ENCODE measurements at regions not wholly inside any gene's neighbourhood (a gene's known extent, or its start where the extent isn't known, plus 50 kb on each side); places are given as distances from the start of the nearest gene placed in this dataset.
A peak's percentile ranks its signal among the peaks of the same experiment; 100 is the strongest.
"Not testable (repeated sequence)": the region's sequence is repeated elsewhere in the genome, so short reads cannot be mapped to it uniquely, and the experiment has no call there.

GRCh38 chr20:53856300-53857295, 213.8 kb downstream of the BCAS1 start:
- no peak for DNase-seq (ENCODE audit: low spot score)

DNA sequence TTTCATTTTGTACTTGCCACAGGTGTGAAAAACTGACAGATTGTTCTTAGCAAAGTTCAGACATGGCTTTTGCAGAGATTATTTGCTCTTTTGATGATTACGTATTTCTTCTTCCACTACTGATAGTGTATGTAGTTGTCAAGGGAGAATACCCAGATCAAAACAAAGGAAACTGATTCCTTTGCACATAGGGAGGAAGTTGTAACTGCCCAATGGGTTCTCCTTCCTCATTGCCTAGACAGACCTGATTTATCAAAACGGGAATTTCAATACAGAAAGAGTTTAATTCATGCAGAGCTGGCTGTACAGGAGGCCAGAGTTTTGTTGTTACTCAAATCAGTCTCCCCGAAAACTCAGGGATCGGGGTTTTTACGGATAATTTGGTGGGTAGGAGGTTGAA, 214.7 kb downstream of the BCAS1 start:
- no peak for DNase-seq (ENCODE audit: low spot score)

GRCh38 chr20:53854609-53854926, 215.8 kb downstream of the BCAS1 start:
- DNase-seq (ENCODE audit: low spot score) = not testable (repeated sequence)

- DNase-seq (ENCODE audit: low spot score) = no peak
Measured at GRCh38 chr20:53853111-53853713, 217.2 kb downstream of the BCAS1 start.

DNA sequence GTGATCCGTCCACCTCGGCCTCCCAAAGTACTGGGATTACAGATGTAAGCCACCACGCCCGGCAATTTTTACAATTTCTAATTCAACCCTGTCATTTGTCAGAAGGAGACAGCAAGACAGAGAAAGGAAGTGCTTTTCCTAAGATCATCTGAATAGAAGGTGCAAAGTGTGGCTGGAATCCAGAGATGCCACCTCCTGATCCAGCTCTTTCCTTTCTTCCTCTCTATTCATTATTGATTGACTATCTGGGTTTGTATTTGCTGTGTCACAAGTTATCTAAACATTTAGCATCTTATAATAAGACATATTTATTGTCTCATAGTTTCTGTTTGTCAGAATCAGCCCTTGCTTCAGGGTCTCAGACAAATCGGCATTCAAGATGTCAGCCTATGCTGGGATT, 217.7 kb downstream of the BCAS1 start:
- no peak for DNase-seq (ENCODE audit: low spot score)

GRCh38 chr20:53852014-53852413, 218.4 kb downstream of the BCAS1 start:
- DNase-seq (ENCODE audit: low spot score) = no peak

- DNase-seq (ENCODE audit: low spot score) = no peak
Measured at GRCh38 chr20:53850319-53850718, 220.1 kb downstream of the BCAS1 start.

DNA sequence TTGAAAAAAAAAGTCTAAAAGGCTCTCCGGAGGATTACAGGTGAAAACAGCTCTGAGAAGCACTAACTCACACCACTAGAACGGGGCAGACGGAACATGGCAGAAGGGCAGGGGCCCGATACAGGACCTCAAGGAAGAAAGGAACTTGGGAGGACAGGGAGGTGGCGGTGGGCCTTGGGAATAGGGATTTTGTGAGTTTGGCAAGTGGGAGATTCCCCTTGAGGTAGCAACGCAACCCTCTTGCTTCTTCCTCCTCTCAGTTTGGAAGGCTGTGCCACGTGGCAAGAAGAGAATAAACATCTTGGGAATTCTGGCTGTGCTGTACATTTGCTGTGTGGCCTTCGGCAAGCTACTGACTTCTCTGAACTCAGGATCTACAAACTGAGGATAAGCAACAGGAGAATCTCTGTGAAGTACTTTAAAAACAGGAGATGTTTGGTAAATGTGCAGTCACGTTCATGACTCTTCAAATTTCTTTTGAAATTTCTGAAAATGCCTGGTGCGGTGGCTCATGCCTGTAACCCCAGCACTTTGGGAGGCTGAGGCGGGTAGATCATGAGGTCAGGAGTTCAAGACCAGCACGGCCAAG, 220.8 kb downstream of the BCAS1 start:
- DNase-seq (ENCODE audit: low spot score) = no peak

DNA sequence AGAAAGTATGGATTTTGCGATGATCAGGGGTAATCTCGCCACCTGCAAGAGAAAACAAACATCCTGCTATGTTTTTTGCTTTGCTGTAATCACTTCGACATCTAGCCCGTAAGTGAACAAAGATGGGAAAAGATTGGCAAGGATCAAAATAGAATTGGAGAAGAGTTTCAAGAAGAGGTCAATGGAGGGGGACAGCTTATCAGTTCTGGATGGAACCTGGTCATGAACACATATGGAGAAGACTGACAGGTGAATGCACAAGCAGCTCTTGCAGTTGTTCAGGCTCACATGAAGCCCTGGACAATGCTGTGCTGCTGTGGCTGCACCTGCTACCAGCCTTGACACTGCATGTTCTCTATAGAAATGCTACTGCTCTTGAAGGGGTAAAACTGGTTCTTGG, 222.1 kb downstream of the BCAS1 start:
- no peak for DNase-seq (ENCODE audit: low spot score)

- DNase-seq (ENCODE audit: low spot score) = peak; percentile 32
Measured at GRCh38 chr20:53847837-53848170, 222.6 kb downstream of the BCAS1 start.

DNA sequence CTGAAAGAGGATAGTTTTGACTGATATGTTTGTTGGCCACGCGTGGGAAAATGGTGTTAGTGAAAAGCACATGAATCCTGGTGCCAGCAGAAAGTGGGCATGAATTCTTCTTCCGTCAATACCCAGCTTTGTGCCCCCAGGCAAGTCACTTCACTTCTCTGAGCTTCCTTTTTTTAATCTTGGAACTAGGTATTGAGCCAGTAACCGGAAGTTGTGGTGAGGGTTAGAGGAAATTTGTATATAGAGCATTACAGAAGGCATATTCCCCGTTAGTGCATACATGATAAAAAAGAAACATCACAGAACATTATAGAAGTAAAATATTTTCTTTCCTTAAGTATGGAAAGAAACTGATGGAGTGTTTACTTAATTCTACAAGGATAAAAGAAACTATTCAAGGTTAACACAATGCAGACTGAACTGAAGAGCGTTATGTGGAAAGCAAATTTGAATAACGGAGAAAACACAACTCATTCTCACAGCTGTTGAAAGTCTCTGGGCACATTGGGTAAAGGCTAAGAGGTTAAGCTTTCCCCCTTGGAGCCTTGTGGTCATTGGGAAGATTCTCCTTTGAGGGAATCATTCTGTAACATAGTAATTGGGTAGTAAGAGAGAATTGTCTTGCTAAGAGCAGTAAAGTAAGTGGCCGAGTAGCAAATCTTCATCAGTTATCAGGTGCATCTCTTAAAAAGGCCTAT, 223.1 kb downstream of the BCAS1 start:
- peak; percentile 54 for DNase-seq (ENCODE audit: low spot score)

DNA sequence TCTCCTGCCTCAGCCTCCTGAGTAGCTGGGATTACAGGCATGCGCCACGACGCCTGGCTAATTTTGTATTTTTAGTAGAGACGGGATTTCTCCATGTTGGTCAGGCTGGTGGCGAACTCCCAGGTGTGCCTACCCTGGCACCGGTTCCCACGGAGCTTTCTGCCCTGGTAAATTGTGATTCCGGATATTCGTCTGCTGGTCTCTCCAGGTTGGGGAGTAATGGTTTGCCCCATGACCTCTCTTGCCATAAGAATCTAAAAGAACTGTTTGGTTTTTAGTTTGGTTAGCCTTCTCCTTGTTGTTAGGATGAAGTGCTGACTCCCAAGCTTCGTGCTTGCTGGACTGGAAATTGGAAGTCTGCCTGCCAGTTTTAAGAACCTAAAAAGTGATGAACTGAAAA, 223.8 kb downstream of the BCAS1 start:
- no peak for DNase-seq (ENCODE audit: low spot score)

GRCh38 chr20:53845980-53846379, 224.4 kb downstream of the BCAS1 start:
- no peak for DNase-seq (ENCODE audit: low spot score)

DNA sequence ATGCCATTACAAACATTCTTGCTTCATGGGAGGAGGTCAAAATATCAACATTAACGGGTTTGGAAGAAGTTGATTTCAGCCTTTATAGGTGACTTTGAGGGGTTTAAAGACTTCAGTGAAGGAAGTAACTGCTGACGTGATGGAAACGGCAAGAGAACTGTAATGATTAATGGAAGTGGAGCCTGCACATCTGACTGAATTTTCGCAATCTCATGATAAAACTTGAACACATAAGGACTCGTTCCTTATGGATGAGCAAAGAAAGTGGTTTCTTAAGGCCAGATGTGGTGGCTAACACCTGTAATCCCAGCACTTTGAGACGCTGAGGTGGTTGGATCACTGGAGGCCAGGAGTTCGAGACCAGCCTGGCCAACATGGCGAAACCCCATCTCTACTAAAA, 226.1 kb downstream of the BCAS1 start:
- no peak for DNase-seq (ENCODE audit: low spot score)

GRCh38 chr20:53843645-53844044, 226.7 kb downstream of the BCAS1 start:
- DNase-seq (ENCODE audit: low spot score) = no peak

DNA sequence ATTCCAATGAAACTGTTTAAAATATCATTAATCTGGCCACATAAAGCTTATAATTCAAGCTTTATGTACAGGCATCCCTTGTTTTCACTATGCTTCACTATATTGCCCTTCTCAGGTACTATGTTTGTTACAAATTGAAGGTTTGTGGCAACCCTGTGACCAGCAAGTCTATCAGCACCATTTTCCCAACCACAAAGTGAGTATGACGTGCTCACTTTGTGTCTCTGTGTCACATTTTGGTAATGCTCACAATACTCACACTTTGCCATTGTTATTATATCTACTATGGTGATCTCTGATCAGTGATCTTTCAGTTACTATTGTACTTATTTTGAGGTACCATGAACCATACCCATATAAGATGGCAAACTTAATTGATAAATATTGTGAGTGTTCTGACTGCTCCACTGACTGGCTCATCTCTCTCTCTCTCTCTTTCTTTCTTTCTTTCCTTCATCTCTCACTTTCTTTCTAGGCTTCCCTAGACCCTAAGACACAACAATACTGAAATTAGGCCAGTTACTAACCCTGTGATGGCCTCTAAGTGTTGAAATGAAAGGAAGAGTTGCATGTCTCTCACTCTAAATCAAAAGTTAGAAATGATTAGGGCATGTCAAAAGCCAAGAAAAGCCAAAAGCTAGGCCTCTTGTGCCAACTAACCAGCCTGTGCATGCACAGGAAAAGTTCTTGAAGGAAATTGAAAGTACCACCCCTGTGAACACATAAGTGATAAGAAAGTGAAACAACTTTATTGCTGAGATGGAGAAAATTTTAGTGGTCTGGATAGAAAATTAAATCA, 227.9 kb downstream of the BCAS1 start:
- no peak for DNase-seq (ENCODE audit: low spot score)

- DNase-seq (ENCODE audit: low spot score) = no peak
Measured at GRCh38 chr20:53841741-53842140, 228.7 kb downstream of the BCAS1 start.

DNA sequence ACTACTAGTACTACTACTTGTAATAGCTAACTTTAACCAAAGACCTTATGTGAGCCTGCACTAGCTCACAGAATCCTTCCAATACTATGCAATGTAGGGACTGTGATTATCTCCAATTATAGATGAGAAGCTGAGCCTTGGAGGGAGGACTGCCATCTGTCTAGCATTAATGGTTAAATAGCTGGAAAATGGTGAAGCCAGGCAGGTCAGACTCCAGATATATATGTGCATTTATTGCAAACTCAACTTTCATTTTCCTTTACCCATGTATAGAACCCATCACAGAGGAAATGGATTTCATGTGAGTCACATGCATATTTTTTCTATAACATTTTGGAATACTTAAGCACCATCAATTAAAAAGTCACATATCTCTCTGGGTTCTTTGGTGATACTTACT, 229.9 kb downstream of the BCAS1 start:
- no peak for DNase-seq (ENCODE audit: low spot score)

DNA sequence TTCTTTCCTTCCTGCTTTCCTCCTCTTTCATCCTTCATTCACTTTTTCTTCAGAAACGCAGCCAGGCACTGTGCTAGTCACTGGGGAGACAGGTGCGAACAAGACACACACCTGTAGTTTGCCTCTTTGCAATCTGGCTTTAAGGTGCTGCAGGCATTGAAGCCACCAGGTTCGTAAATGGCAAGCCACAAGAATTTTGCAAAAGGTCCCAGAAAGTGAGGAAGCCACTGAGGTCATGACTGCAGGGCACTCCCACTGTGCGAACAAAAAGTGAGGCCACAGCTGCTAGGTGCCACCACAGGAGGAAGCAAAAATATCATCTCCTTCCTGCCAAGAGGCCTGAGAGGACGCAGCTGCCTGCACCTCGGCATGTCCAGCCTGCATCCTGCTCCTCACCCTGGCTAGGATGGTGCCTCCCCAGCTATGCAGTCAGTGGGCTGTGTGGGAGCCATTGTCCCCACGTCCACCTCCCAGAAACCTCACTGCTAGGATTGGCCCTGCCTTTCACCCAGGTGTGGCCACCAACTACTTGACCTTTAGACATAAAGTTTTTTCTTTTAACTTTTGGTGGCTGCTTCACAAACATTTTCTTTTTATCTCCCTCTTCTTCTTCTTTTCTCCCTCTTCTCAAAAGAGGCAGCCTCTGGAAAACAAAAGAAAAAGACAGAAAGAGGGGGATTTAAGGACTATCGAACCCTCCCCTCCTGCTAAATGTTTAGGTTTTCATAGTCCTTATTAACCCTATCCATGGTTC, 230.8 kb downstream of the BCAS1 start:
- no peak for DNase-seq (ENCODE audit: low spot score)

DNA sequence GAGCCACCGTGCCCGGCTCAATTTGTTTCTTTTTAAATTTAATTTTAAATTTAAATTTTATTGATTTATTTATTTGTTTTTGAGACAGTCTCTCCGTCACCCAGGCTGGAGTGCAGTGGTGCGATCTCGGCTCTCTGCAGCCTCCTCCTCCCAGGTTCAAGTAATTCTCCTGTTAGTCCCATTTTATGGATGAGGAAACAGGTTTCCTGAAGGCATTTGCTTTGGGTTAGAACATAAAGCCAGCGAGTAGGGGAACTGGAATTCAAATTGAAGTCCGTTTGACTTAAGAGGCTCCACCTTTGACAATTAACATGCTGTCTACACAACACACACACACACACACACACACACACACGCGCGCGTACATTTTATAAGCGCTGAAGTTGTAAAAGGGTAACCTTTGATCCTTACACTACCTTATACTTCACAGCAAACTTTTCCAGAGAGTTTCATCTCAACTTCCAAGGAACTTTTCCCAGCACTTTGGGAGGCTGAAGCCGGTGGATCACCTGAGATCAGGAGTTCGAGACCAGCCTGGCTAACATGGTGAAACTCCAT, 232.0 kb downstream of the BCAS1 start:
- DNase-seq (ENCODE audit: low spot score) = no peak
